GM18870 (cell line): ENCODE measurements at regions not wholly inside any gene's neighbourhood (a gene's known extent, or its start where the extent isn't known, plus 50 kb on each side); places are given as distances from the start of the nearest gene placed in this dataset.
"Not testable (repeated sequence)": the region's sequence is repeated elsewhere in the genome, so short reads cannot be mapped to it uniquely, and the experiment has no call there.

Experiments used
- ATAC-seq: cut with Tn5 transposase; IDR thresholded peaks from one replicate; pipeline ENCODE4 v1.9.1; 2021; ENCODE audit warnings: moderate library complexity; ENCODE audit not compliant: unreplicated experiment

GRCh38 chr20:30386099-30386498 is 871.4 kb upstream of the DEFB115 start:
- ATAC-seq = not testable (repeated sequence)

GRCh38 chr20:30387823-30388222 is 869.6 kb upstream of the DEFB115 start:
- not testable (repeated sequence) for ATAC-seq

GRCh38 chr20:30393523-30393922 is 863.9 kb upstream of the DEFB115 start:
- not testable (repeated sequence) for ATAC-seq

GRCh38 chr20:30397111-30397510 is 860.4 kb upstream of the DEFB115 start:
- ATAC-seq = not testable (repeated sequence)

- not testable (repeated sequence) for ATAC-seq
These were observed 852.4 kb upstream of the DEFB115 start for GRCh38 chr20:30405061-30405460.

GRCh38 chr20:30405585-30405984 is 851.9 kb upstream of the DEFB115 start:
- ATAC-seq = not testable (repeated sequence)

- not testable (repeated sequence) for ATAC-seq
These were observed 851.1 kb upstream of the DEFB115 start for GRCh38 chr20:30406370-30406769.

GRCh38 chr20:30412972-30413371 is 844.5 kb upstream of the DEFB115 start:
- ATAC-seq = no peak

GRCh38 chr20:30417387-30417786 is 840.1 kb upstream of the DEFB115 start:
- not testable (repeated sequence) for ATAC-seq

GRCh38 chr20:30418378-30418777 is 839.1 kb upstream of the DEFB115 start:
- ATAC-seq = not testable (repeated sequence)

- ATAC-seq = no peak
These were observed 838.0 kb upstream of the DEFB115 start for GRCh38 chr20:30419466-30419865.

- not testable (repeated sequence) for ATAC-seq
These were observed 837.5 kb upstream of the DEFB115 start for GRCh38 chr20:30419871-30420420.
